SK-N-SH treated with all-trans-retinoic acid at 6 μM for 48 hours (cell line): ENCODE measurements at regions not wholly inside any gene's neighbourhood (a gene's known extent, or its start where the extent isn't known, plus 50 kb on each side); places are given as distances from the start of the nearest gene placed in this dataset.

ENCODE experiments used
- ATAC-seq: fragments of 200-7000 bp; cut with Tn5 transposase; 3 replicates; pipeline ENCODE4 v1.9.1; 2020; ENCODE audit warnings: mild to moderate bottlenecking, moderate library complexity
- ARNTL ChIP-seq: fragments of 450-650 bp; formaldehyde crosslinking; IDR thresholded peaks from 2 replicates; pipeline ENCODE4 v1.5.0; 2020; ENCODE audit warnings: low read depth, mild to moderate bottlenecking, moderate library complexity, borderline replicate concordance
- BACH2 ChIP-seq: fragments of 250-450 bp; sonication (Bioruptor Pico); IDR thresholded peaks from 2 replicates; pipeline ENCODE4 v1.9.0; 2021; ENCODE audit warnings: mild to moderate bottlenecking, borderline replicate concordance
- CSDC2 ChIP-seq: fragments of 250-450 bp; sonication (Bioruptor Pico); IDR thresholded peaks from 2 replicates; pipeline ENCODE4 v1.5.0; 2020; ENCODE audit warnings: mild to moderate bottlenecking, moderate library complexity
- ESRRG ChIP-seq: fragments of 250-450 bp; sonication (Bioruptor Pico); IDR thresholded peaks from 2 replicates; pipeline ENCODE4 v1.6.1; 2021; ENCODE audit warnings: mild to moderate bottlenecking
- GLIS3 ChIP-seq: fragments of 250-450 bp; sonication (Bioruptor Pico); IDR thresholded peaks from 2 replicates; pipeline ENCODE4 v1.5.0; 2020; ENCODE audit warnings: mild to moderate bottlenecking, moderate library complexity
- ISL1 ChIP-seq: fragments of 250-450 bp; sonication (Bioruptor Pico); IDR thresholded peaks from 2 replicates; pipeline ENCODE4 v2.1.2; 2022; ENCODE audit warnings: mild to moderate bottlenecking, moderate library complexity
- OSR1 ChIP-seq: fragments of 250-450 bp; sonication (Bioruptor Pico); IDR thresholded peaks from 2 replicates; pipeline ENCODE4 v1.8.0; 2022; ENCODE audit warnings: moderate library complexity, mild to moderate bottlenecking, inconsistent platforms
- POU6F1 ChIP-seq: fragments of 250-450 bp; sonication (Bioruptor Pico); IDR thresholded peaks from 2 replicates; pipeline ENCODE4 v1.8.0; 2021; ENCODE audit warnings: low read depth, mild to moderate bottlenecking, moderate library complexity, borderline replicate concordance
- PPARA ChIP-seq: fragments of 250-450 bp; sonication (Bioruptor Pico); IDR thresholded peaks from 2 replicates; pipeline ENCODE4 v1.5.0; 2020; ENCODE audit warnings: mild to moderate bottlenecking, borderline replicate concordance
- RARB ChIP-seq: fragments of 250-450 bp; sonication (Bioruptor Pico); IDR thresholded peaks from 2 replicates; pipeline ENCODE4 v1.8.0; 2021; ENCODE audit warnings: mild to moderate bottlenecking, moderate library complexity
- SNAI2 ChIP-seq: fragments of 250-450 bp; sonication (Bioruptor Pico); IDR thresholded peaks from 2 replicates; pipeline ENCODE4 v1.5.0; 2020; ENCODE audit warnings: mild to moderate bottlenecking, moderate library complexity
- TCF4 ChIP-seq: fragments of 250-450 bp; sonication (Bioruptor Pico); IDR thresholded peaks from 2 replicates; pipeline ENCODE4 v1.8.0; 2021; ENCODE audit warnings: mild to moderate bottlenecking, moderate library complexity, borderline replicate concordance
- TOX ChIP-seq: fragments of 250-450 bp; sonication (Bioruptor Pico); IDR thresholded peaks from 2 replicates; pipeline ENCODE4 v1.8.0; 2021; ENCODE audit warnings: mild to moderate bottlenecking, moderate library complexity, borderline replicate concordance
- ZC3H10 ChIP-seq: fragments of 250-450 bp; sonication (Bioruptor Pico); IDR thresholded peaks from 2 replicates; pipeline ENCODE4 v1.5.1; 2021; ENCODE audit warnings: mild to moderate bottlenecking, moderate library complexity
- ZFP30 ChIP-seq: fragments of 450-650 bp; formaldehyde crosslinking; IDR thresholded peaks from 2 replicates; pipeline ENCODE4 v1.5.0; 2022; ENCODE audit warnings: mild to moderate bottlenecking, moderate library complexity
- ZNF565 ChIP-seq: fragments of 450-650 bp; formaldehyde crosslinking; conservative IDR thresholded peaks from 2 replicates; pipeline ENCODE4 v1.5.0; 2020; ENCODE audit warnings: low read depth, mild to moderate bottlenecking, moderate library complexity
- ZNF70 ChIP-seq: fragments of 450-650 bp; formaldehyde crosslinking; IDR thresholded peaks from 2 replicates; pipeline ENCODE4 v1.5.0; 2020; ENCODE audit warnings: mild to moderate bottlenecking, moderate library complexity
- TF ChIP-seq, protein P1 (sequence below): fragments of 250-450 bp; sonication (Bioruptor Pico); IDR thresholded peaks from 2 replicates; pipeline ENCODE4 v1.5.1; 2020; ENCODE audit warnings: low read depth, mild to moderate bottlenecking, moderate library complexity
- TF ChIP-seq, protein P2 (sequence below): fragments of 250-450 bp; sonication (Bioruptor Pico); IDR thresholded peaks from 2 replicates; pipeline ENCODE4 v1.5.0; 2020; ENCODE audit warnings: mild to moderate bottlenecking, moderate library complexity
- TF ChIP-seq, protein P3 (sequence below): fragments of 250-450 bp; sonication (Bioruptor Pico); IDR thresholded peaks from 2 replicates; pipeline ENCODE4 v1.8.0; 2020; ENCODE audit warnings: mild to moderate bottlenecking, moderate library complexity, borderline replicate concordance

DNA sequence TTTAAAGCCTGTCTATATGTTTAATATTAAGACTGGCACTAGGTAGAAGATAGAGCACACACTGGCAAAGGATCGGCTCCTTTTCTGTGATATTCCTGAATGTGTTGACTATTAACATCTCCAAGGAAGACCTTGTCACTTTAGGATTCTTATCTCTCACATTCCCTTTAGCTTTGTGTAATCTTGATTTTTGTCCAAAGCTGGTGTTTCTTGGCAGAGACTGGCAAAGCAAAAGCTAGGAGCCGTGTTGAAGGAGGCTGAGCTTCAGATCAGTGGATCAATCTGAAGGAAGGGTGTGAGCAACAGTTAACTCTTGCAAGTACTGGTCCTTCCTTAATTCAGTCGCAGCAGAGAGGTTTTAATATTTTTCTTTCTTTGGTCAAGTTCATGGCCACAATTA is 830.4 kb upstream of the ZNF608 start:
- TF ChIP-seq TCF4 (CRISPR knock-in tag) (no peak), ESRRG (CRISPR knock-in tag) (no peak), GLIS3 (no peak), ARNTL (no peak)
- no peak; the same call in 1 of the 3 replicates for ATAC-seq

GRCh38 chr5:125578551-125578950 is 832.1 kb upstream of the ZNF608 start:
- no peak for ATAC-seq
- TF ChIP-seq GLIS3: no peak
- TF ChIP-seq ZNF70: no peak
- TF ChIP-seq CSDC2 (CRISPR knock-in tag): no peak
- TF ChIP-seq, protein P1, sequence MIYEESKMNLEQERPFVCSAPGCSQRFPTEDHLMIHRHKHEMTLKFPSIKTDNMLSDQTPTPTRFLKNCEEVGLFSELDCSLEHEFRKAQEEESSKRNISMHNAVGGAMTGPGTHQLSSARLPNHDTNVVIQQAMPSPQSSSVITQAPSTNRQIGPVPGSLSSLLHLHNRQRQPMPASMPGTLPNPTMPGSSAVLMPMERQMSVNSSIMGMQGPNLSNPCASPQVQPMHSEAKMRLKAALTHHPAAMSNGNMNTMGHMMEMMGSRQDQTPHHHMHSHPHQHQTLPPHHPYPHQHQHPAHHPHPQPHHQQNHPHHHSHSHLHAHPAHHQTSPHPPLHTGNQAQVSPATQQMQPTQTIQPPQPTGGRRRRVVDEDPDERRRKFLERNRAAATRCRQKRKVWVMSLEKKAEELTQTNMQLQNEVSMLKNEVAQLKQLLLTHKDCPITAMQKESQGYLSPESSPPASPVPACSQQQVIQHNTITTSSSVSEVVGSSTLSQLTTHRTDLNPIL (CRISPR knock-in tag): no peak

GRCh38 chr5:125579182-125579581 is 832.7 kb upstream of the ZNF608 start:
- no peak for TF ChIP-seq ZNF70
- no peak for TF ChIP-seq ZC3H10 (CRISPR knock-in tag)
- TF ChIP-seq TOX (CRISPR knock-in tag): no peak
- no peak for TF ChIP-seq ZNF565
- TF ChIP-seq BACH2 (CRISPR knock-in tag): no peak
- no peak for TF ChIP-seq ZFP30 (CRISPR knock-in tag)
- no peak for TF ChIP-seq OSR1 (CRISPR knock-in tag)
- no peak for TF ChIP-seq ESRRG (CRISPR knock-in tag)
- no peak for TF ChIP-seq ISL1 (CRISPR knock-in tag)
- no peak for TF ChIP-seq POU6F1 (CRISPR knock-in tag)
- TF ChIP-seq, protein P1 (CRISPR knock-in tag): no peak
- TF ChIP-seq SNAI2 (CRISPR knock-in tag): no peak
- no peak for TF ChIP-seq CSDC2 (CRISPR knock-in tag)
- no peak for TF ChIP-seq PPARA (CRISPR knock-in tag)
- TF ChIP-seq TCF4 (CRISPR knock-in tag): no peak
- no peak for ATAC-seq

GRCh38 chr5:125581311-125581710 is 834.9 kb upstream of the ZNF608 start:
- TF ChIP-seq, protein P1 (CRISPR knock-in tag): no peak
- no peak for TF ChIP-seq ZNF565
- no peak for TF ChIP-seq SNAI2 (CRISPR knock-in tag)
- no peak for TF ChIP-seq ISL1 (CRISPR knock-in tag)
- TF ChIP-seq CSDC2 (CRISPR knock-in tag): no peak
- TF ChIP-seq ARNTL: no peak
- TF ChIP-seq ZFP30 (CRISPR knock-in tag): no peak
- no peak for TF ChIP-seq PPARA (CRISPR knock-in tag)
- TF ChIP-seq, protein P2, sequence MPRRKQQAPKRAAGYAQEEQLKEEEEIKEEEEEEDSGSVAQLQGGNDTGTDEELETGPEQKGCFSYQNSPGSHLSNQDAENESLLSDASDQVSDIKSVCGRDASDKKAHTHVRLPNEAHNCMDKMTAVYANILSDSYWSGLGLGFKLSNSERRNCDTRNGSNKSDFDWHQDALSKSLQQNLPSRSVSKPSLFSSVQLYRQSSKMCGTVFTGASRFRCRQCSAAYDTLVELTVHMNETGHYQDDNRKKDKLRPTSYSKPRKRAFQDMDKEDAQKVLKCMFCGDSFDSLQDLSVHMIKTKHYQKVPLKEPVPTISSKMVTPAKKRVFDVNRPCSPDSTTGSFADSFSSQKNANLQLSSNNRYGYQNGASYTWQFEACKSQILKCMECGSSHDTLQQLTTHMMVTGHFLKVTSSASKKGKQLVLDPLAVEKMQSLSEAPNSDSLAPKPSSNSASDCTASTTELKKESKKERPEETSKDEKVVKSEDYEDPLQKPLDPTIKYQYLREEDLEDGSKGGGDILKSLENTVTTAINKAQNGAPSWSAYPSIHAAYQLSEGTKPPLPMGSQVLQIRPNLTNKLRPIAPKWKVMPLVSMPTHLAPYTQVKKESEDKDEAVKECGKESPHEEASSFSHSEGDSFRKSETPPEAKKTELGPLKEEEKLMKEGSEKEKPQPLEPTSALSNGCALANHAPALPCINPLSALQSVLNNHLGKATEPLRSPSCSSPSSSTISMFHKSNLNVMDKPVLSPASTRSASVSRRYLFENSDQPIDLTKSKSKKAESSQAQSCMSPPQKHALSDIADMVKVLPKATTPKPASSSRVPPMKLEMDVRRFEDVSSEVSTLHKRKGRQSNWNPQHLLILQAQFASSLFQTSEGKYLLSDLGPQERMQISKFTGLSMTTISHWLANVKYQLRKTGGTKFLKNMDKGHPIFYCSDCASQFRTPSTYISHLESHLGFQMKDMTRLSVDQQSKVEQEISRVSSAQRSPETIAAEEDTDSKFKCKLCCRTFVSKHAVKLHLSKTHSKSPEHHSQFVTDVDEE (CRISPR knock-in tag): no peak
- TF ChIP-seq TCF4 (CRISPR knock-in tag): no peak
- no peak for TF ChIP-seq ESRRG (CRISPR knock-in tag)
- no peak for TF ChIP-seq RARB
- TF ChIP-seq, protein P3, sequence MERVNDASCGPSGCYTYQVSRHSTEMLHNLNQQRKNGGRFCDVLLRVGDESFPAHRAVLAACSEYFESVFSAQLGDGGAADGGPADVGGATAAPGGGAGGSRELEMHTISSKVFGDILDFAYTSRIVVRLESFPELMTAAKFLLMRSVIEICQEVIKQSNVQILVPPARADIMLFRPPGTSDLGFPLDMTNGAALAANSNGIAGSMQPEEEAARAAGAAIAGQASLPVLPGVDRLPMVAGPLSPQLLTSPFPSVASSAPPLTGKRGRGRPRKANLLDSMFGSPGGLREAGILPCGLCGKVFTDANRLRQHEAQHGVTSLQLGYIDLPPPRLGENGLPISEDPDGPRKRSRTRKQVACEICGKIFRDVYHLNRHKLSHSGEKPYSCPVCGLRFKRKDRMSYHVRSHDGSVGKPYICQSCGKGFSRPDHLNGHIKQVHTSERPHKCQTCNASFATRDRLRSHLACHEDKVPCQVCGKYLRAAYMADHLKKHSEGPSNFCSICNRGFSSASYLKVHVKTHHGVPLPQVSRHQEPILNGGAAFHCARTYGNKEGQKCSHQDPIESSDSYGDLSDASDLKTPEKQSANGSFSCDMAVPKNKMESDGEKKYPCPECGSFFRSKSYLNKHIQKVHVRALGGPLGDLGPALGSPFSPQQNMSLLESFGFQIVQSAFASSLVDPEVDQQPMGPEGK (CRISPR knock-in tag): no peak
- no peak for ATAC-seq
